Gastrocnemius medialis (tissue), 4 donors: ENCODE measurements at regions not wholly inside any gene's neighbourhood (a gene's known extent, or its start where the extent isn't known, plus 50 kb on each side); places are given as distances from the start of the nearest gene placed in this dataset.
A peak's percentile ranks its signal among the peaks of the same experiment; 100 is the strongest.

ENCODE experiments used
- ATAC-seq, 2 donors: fragments of 150-250 bp; one replicate each; pipeline ENCODE4 v1.9.1; 2016
- DNase-seq, 2 donors: peaks; one replicate each; pipeline ENCODE4 v3.0.0-alpha.2; 2019
- H3K27ac ChIP-seq, 4 donors: fragments of 200-600 bp; sonication (generic); 1 replicate in 1 of 4; 2 replicates in 3 of 4; pipeline ENCODE4 v1.5.1; 2016 to 2018; ENCODE audit warnings: mild to moderate bottlenecking in 2 of 4, moderate library complexity in 1 of 4
- H3K27me3 ChIP-seq, 3 donors: fragments of 200-600 bp; sonication (generic) in 2 of 3; 1 replicate in 1 of 3; 2 replicates in 2 of 3; pipeline versions ENCODE4 v1.5.1 to v1.6.0; 2016 to 2019; ENCODE audit warnings: mild to moderate bottlenecking in 1 of 3, moderate library complexity in 1 of 3
- H3K36me3 ChIP-seq, 2 donors: fragments of 200-600 bp; sonication (generic) in 1 of 2; one replicate each; pipeline ENCODE4 v1.5.1; 2017 to 2018
- H3K4me1 ChIP-seq, 2 donors: fragments of 200-600 bp; sonication (generic) in 1 of 2; one replicate each; pipeline ENCODE4 v1.5.1; 2016 to 2017; ENCODE audit warnings: mild to moderate bottlenecking in 2 of 2
- H3K4me3 ChIP-seq, 4 donors: fragments of 200-600 bp; sonication (generic) in 3 of 4; 1 replicate in 1 of 4; 2 replicates in 3 of 4; pipeline ENCODE4 v1.5.1; 2016 to 2019; ENCODE audit warnings: mild to moderate bottlenecking in 2 of 4
- H3K9me3 ChIP-seq, 3 donors: fragments of 200-600 bp; sonication (generic) in 2 of 3; 1 replicate in 1 of 3; 2 replicates in 2 of 3; pipeline ENCODE4 v1.5.1; 2016 to 2019
- CTCF ChIP-seq, 5 experiments: fragments of 450-650 bp in 3 of 5; fragments of 200-600 bp in 2 of 5; sonication (generic) in 2 of 5; IDR thresholded peaks in 4 of 5; conservative IDR thresholded peaks in 1 of 5; 1 replicate in 4 of 5; 2 replicates in 1 of 5; pipeline ENCODE4 v1.5.1; 2016 to 2019; ENCODE audit warnings: antibody characterized with exemption in 5 of 5, mild to moderate bottlenecking in 3 of 5, moderate library complexity in 3 of 5
- POLR2A ChIP-seq, 2 donors: fragments of 450-650 bp; IDR thresholded peaks; one replicate each; pipeline ENCODE4 v1.6.1; 2017; ENCODE audit warnings: antibody characterized with exemption in 2 of 2, mild to moderate bottlenecking in 2 of 2, moderate library complexity in 2 of 2
- in situ Hi-C, 4 donors: fragments of 200-750 bp; cut with MboI; loops; one replicate each; pipeline versions ENCODE4 v1.15.0 to v1.8.0; 2017; ENCODE audit warnings: low sequenced_read_pairs in 4 of 4
- intact Hi-C: fragments of 100-400 bp; cut with DNase I; formaldehyde crosslinking; loops from one replicate; pipeline ENCODE4 v1.15.1; 2023; ENCODE audit warnings: low total_unique reads

- Histone ChIP-seq H3K27ac (peak overlapping the region in 1 of 4 donors; percentile 39), H3K4me3 (no peak overlapping the region)
- DNase-seq, result no peak
These were observed 195.5 kb upstream of the ZNF32 start for GRCh38 chr10:43844221-43844620.

GRCh38 chr10:43843321-43844101 lies 194.8 kb upstream of the ZNF32 start:
- in situ Hi-C loops, result no loop called here
- H3K27ac ChIP-seq, result peak overlapping the region; percentile 0 to 39 (median 35)
- intact Hi-C loops, result no loop called here

More at GRCh38 chr10:43844221-43844620, 195.5 kb upstream of the ZNF32 start:
- in situ Hi-C loops (no loop called here), intact Hi-C loops (no loop called here)
- ATAC-seq, result no peak
- no peaks in the 10 kb centered on the region for H3K9me3 ChIP-seq
- H3K4me1 ChIP-seq, result no peaks in the 10 kb centered on the region
- TF ChIP-seq CTCF (IDR thresholded peaks at IDR 0.05 in 4 of 5, conservative IDR thresholded peaks at IDR 0.05 in 1 of 5), result no peak
- no peak for TF ChIP-seq POLR2A (IDR thresholded peaks at IDR 0.05)
- no peaks in the 10 kb centered on the region for H3K27me3 ChIP-seq
- no peaks in the 10 kb centered on the region for H3K36me3 ChIP-seq

DNA sequence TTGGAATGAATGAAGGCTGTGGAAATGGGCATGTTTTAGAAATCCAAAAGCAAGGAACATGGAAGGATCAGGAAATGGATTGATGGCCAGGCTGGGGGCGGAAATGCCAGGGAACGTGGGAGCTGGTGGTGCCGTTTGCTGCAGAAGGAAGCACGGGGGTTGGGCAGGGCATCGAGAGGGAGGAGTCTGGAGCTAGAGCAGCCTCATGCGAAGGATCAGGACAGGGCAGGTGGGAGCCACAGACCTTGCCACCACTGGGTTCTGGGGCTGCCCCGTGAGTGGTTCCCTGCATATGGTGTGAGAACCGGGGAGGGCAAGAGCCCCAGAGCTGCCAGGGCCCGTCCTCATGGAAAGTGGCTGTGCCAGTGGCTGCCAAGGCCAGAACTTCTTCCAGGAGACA lies 193.8 kb upstream of the ZNF32 start:
- no peak overlapping the region for H3K27ac ChIP-seq
- H3K27me3 ChIP-seq, result no peaks in the 10 kb centered on the region
- no peaks in the 10 kb centered on the region for H3K9me3 ChIP-seq
- no peak overlapping the region for H3K4me3 ChIP-seq
- H3K36me3 ChIP-seq, result no peaks in the 10 kb centered on the region
- H3K4me1 ChIP-seq, result no peaks in the 10 kb centered on the region
- in situ Hi-C loops, result no loop called here
- no peak for TF ChIP-seq POLR2A (IDR thresholded peaks at IDR 0.05)
- no peak for TF ChIP-seq CTCF (IDR thresholded peaks at IDR 0.05 in 4 of 5, conservative IDR thresholded peaks at IDR 0.05 in 1 of 5)
- ATAC-seq, result no peak
- intact Hi-C loops, result no loop called here
- no peak for DNase-seq

More at GRCh38 chr10:43843321-43844101, 194.8 kb upstream of the ZNF32 start:
- TF ChIP-seq POLR2A (IDR thresholded peaks at IDR 0.05) (no peak), CTCF (IDR thresholded peaks at IDR 0.05 in 4 of 5, conservative IDR thresholded peaks at IDR 0.05 in 1 of 5) (no peak)
- H3K4me1 ChIP-seq, result no peaks in the 10 kb centered on the region
- no peaks in the 10 kb centered on the region for H3K27me3 ChIP-seq
- peak; percentile 57 to 72 for ATAC-seq
- no peaks in the 10 kb centered on the region for H3K36me3 ChIP-seq
- DNase-seq, result peak; percentile 50 to 62
- no peak overlapping the region for H3K4me3 ChIP-seq
- no peaks in the 10 kb centered on the region for H3K9me3 ChIP-seq

DNA sequence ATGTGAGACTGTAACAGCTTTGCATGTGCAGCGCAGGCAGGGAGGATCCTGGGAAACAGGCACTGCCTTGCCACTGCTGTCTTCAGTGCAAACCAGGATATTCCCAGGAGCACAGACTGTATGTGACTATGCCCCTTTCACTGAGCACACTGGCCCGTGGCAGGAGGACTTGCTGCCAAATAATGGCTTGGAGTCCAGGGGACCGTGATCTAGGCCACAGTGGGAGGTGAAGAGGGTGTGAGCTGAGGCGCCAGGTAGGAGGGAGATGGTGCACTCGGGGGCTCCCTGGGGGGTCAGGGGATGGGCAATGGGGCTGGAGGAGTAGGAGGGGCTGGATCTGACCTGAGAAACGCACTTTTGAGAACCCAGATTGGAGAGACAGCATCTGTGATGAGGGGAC lies 193.4 kb upstream of the ZNF32 start:
- intact Hi-C loops, result no loop called here
- Histone ChIP-seq H3K4me1 (no peaks in the 10 kb centered on the region), H3K27ac (no peak overlapping the region), H3K27me3 (no peaks in the 10 kb centered on the region), H3K36me3 (no peaks in the 10 kb centered on the region), H3K4me3 (no peak overlapping the region), H3K9me3 (no peaks in the 10 kb centered on the region)
- ATAC-seq (no peak), DNase-seq (no peak)
- in situ Hi-C loops, result no loop called here
- no peak for TF ChIP-seq POLR2A (IDR thresholded peaks at IDR 0.05)
- no peak for TF ChIP-seq CTCF (IDR thresholded peaks at IDR 0.05 in 4 of 5, conservative IDR thresholded peaks at IDR 0.05 in 1 of 5)
